B cell (primary cell): ENCODE measurements at regions not wholly inside any gene's neighbourhood (a gene's known extent, or its start where the extent isn't known, plus 50 kb on each side); places are given as distances from the start of the nearest gene placed in this dataset.

Experiments
- CTCF ChIP-seq: fragments of 200-600 bp; IDR thresholded peaks from one replicate; pipeline ENCODE4 v1.8.0; 2022; ENCODE audit warnings: antibody characterized with exemption, mild to moderate bottlenecking
- EZH2 ChIP-seq: IDR thresholded peaks from 2 replicates; pipeline ENCODE4 v1.6.1; 2012; ENCODE audit warnings: borderline replicate concordance, low read depth, mild to moderate bottlenecking, moderate library complexity, low read length; ENCODE audit not compliant: insufficient read depth, poor library complexity, severe bottlenecking

DNA sequence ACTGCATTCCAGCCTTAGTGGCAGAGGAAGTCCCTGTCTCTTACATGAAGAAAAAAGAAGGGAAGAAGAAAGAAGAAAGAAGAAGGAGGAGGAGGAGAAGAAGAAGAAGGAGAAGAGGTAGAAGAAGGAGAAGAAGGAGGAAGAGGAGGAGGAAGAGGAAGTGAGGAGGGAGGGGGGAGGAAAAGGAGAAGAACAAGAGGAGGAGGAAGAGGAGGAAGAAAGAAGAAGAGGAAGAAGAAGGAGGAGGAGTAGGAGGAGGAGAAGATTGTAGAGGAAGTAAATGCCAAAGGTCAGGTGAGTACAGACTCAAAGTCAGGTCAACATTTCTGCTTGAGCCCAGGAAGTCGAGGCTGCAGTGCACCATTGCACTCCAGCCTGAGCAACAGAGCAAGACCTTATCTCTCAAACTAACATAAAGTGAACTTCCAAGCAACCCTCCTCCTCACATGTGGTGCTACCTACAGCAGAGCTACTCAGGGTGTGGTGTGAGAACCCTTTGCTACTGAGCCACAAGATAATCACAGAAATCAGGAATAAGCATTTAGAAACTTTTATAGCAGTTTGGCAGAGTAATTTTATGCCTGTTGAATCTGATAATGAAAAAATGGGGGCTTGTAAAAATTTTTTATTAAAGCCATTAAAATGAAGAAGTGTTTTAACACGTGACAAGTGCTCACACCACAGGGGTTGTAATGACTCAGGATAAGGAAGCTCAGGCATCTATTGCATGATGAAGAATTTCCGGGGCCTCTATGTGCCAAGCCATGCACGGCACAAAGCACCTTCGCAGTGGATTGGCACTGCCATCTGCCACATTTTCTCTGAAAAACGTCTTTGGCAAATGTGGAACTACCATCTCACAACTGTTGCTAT is 224.9 kb upstream of the AUTS2 start:
- no peak for TF ChIP-seq CTCF
- TF ChIP-seq EZH2, result no peak
